VCaP (cell line): ENCODE measurements at regions not wholly inside any gene's neighbourhood (a gene's known extent, or its start where the extent isn't known, plus 50 kb on each side); places are given as distances from the start of the nearest gene placed in this dataset.

ENCODE experiments used
- H3K27ac ChIP-seq: fragments of 450-650 bp; 2 replicates; pipeline ENCODE4 v1.5.1; 2017
- TF ChIP-seq, protein P1 (sequence below): fragments of 450-650 bp; conservative IDR thresholded peaks from 2 replicates; pipeline ENCODE4 v1.5.1; 2017; ENCODE audit warnings: mild to moderate bottlenecking, moderate library complexity

GRCh38 chr2:52882974-52883373 lies 884.6 kb upstream of the CHAC2 start:
- TF ChIP-seq, protein P1, sequence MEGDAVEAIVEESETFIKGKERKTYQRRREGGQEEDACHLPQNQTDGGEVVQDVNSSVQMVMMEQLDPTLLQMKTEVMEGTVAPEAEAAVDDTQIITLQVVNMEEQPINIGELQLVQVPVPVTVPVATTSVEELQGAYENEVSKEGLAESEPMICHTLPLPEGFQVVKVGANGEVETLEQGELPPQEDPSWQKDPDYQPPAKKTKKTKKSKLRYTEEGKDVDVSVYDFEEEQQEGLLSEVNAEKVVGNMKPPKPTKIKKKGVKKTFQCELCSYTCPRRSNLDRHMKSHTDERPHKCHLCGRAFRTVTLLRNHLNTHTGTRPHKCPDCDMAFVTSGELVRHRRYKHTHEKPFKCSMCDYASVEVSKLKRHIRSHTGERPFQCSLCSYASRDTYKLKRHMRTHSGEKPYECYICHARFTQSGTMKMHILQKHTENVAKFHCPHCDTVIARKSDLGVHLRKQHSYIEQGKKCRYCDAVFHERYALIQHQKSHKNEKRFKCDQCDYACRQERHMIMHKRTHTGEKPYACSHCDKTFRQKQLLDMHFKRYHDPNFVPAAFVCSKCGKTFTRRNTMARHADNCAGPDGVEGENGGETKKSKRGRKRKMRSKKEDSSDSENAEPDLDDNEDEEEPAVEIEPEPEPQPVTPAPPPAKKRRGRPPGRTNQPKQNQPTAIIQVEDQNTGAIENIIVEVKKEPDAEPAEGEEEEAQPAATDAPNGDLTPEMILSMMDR = no peak

GRCh38 chr2:52881606-52882005 lies 886.0 kb upstream of the CHAC2 start:
- TF ChIP-seq, protein P1 = no peak
- H3K27ac ChIP-seq = no peak overlapping the region

More at GRCh38 chr2:52882974-52883373, 884.6 kb upstream of the CHAC2 start:
- no peak overlapping the region for H3K27ac ChIP-seq

DNA sequence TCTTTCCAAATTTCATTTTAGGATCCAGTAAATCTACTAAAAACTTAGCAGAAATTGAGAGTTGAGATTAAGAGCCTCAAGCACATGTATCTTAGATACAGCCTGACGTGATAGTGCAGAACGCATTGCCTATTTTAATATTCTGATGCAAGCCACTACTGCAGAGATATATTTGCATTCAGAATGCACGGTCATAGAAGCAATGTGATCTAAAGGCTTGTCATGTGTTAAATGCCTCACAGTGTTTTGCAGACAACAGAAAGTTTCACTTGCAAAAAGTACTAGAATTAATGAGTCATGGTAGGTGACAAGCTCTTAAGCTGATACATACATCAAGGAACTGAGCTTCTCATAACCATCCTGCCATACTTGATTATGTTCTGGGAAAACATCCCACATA lies 886.7 kb upstream of the CHAC2 start:
- TF ChIP-seq, protein P1 = no peak
- no peak overlapping the region for H3K27ac ChIP-seq

- TF ChIP-seq, protein P1 = no peak
- H3K27ac ChIP-seq = no peak overlapping the region
Observed at GRCh38 chr2:52879561-52879960, 888.0 kb upstream of the CHAC2 start.

- TF ChIP-seq, protein P1 = no peak
- H3K27ac ChIP-seq = no peak overlapping the region
Observed at GRCh38 chr2:52877703-52878102, 889.9 kb upstream of the CHAC2 start.

GRCh38 chr2:52874466-52875106 lies 893.0 kb upstream of the CHAC2 start:
- H3K27ac ChIP-seq = no peak overlapping the region
- TF ChIP-seq, protein P1 = no peak

DNA sequence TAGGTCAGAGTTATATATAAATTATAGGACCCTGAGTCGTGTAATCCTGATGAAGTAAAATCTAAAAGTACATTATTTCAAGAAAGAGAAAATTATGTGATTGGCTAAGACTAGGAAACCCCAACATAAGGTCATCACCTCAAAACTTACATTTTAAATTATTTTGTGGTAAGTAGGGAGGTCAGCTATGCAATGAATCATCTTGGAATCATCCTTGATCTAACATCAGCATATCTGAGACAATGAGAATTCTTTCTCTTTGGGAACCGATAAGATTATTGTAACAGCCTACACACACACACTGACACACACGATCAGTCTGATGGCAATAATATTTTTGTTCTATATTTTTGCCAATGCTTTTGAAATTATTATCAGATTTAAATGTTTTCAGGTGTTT lies 904.8 kb upstream of the CHAC2 start:
- H3K27ac ChIP-seq = no peak overlapping the region
- TF ChIP-seq, protein P1 = no peak
